ENCODE measurements at regions not wholly inside any gene's neighbourhood (a gene's known extent, or its start where the extent isn't known, plus 50 kb on each side); places are given as distances from the start of the nearest gene placed in this dataset.

DNA sequence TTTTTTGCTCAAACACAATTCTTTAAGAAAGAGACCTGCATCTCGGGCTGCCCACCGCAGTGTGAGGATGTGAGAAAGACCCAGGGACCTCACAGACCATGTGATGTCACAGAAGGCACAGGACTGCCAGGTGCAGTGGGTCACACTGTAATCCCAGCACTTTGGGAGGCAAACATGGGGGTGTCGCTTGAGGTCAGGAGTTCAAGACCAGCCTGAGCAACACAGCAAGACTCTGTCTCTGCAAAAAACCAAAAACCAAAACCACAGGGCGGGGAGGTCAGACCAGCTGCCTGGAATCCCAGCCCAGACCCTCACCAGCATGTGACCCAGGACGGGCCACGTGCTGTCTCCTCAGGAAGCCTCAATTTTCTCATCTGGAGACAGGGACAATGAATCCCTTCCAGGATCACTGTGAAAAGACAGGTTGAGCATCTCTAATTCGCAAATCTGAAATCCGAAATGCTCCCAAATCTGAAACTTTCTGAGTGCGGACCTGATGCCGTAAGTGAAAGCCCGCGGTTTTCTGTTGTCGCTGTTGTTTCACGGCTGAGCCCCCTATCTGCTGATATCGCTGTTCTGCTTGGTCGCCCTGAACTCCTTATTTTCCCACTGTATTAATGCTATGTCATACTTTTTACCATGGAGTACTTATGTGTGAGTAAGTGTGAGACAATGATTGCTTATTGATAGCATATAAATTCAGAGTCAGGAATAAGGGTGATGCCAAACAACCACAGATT, 159.5 kb upstream of the PTPN1 start:
- no peak for DNase-seq (ENCODE audit: extremely low read depth, low read depth)
- TF ChIP-seq, protein P1, sequence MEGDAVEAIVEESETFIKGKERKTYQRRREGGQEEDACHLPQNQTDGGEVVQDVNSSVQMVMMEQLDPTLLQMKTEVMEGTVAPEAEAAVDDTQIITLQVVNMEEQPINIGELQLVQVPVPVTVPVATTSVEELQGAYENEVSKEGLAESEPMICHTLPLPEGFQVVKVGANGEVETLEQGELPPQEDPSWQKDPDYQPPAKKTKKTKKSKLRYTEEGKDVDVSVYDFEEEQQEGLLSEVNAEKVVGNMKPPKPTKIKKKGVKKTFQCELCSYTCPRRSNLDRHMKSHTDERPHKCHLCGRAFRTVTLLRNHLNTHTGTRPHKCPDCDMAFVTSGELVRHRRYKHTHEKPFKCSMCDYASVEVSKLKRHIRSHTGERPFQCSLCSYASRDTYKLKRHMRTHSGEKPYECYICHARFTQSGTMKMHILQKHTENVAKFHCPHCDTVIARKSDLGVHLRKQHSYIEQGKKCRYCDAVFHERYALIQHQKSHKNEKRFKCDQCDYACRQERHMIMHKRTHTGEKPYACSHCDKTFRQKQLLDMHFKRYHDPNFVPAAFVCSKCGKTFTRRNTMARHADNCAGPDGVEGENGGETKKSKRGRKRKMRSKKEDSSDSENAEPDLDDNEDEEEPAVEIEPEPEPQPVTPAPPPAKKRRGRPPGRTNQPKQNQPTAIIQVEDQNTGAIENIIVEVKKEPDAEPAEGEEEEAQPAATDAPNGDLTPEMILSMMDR (IDR thresholded peaks at IDR 0.05; ENCODE audit: low read depth, low read length), result no peak

DNA sequence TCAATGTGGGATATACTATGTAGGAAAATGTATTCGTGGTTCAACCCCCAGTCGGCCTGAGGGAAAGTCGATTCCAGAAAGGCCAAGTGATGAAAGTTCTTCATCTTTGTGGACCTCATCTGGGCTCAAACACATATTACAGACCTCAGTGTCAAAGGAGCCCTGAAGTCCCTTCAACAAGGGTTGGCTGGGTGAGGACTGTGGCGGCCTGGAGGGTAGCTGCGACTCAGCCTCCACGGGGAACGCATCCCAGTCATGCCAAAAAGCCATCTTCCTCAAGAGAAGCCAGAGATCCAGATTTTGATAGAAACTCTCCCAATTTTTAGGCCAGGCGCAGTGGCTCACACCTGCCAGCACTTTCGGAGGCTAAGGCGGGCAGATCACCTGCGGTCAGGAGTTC, 158.6 kb upstream of the PTPN1 start:
- TF ChIP-seq, protein P1 (IDR thresholded peaks at IDR 0.05; ENCODE audit: low read depth, low read length), result no peak
- DNase-seq (ENCODE audit: extremely low read depth, low read depth), result no peak

DNA sequence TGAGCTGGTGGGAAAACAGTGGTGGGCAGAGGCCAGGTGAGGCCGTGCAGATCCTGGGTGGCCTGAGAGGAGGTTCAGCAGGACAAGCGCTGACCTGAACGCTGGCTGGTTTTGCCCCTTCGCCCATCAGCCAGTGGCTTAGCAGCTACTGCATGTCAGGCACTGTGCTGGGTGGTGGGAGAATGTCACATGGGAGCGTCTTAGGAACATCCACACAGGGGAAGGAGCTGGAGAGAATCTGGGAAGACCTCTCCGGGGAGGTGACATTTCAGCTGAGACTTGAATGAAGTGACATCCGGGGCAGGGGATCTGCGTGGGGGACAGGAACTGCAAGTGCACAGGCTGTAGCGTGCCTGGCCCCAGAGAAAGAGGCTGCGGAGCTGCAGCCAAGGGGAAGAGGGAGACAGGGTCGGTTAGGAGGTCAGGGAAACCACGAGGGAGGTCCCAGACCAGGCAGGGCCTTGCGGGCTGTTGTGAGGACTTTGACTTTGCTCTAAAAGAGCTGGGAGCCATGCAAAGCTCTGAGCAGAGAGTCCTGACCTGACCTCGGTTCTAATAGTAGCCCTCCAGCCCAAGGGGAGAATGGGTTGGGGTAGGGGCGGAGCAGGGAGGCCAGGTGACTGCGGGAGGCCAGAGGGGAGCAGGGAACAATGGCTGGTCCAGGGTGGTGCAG, 156.8 kb upstream of the PTPN1 start:
- TF ChIP-seq, protein P1 (IDR thresholded peaks at IDR 0.05; ENCODE audit: low read depth, low read length), result no peak
- DNase-seq (ENCODE audit: extremely low read depth, low read depth), result no peak

DNA sequence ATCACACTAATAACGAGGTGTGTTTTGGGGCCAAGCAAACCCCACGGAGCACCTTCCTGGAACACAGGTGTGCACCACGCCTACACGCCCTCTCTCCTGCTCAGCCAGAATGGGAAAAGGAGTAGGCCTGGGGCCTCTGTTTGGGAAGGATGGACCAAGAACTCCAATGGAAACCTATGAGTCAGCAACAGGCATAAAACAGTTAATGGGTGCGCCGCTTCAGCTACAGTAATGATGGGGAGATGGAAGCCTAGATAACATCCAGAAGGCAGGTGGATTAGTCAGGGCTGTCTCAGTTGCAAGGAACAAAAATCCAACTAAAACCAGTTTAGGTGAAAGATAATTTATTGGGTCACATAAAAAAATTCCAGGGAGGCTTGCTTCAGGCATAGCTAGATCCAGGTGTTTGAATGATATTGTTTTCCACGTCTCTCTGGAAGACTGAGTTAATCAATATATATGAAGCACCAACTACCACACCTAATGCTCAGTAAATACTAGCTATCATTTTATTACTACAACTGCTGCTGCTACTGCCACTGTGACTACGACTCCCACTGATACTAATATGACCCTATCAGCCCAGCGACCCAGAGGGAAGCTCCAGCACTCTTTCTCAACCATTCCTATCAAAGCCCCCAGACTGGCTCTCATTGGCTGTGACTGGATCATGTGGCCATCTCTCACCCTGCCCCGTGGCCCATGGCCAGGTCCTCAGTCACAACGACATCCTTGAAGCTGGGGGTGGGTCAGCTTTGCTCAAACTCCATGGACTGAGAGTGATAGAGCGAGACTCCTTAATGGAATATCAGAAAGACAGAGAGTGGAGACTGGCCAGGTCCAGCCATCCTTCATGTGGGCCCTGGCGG, 155.2 kb upstream of the PTPN1 start:
- DNase-seq (ENCODE audit: extremely low read depth, low read depth), result no peak
- TF ChIP-seq, protein P1 (IDR thresholded peaks at IDR 0.05; ENCODE audit: low read depth, low read length), result no peak

DNA sequence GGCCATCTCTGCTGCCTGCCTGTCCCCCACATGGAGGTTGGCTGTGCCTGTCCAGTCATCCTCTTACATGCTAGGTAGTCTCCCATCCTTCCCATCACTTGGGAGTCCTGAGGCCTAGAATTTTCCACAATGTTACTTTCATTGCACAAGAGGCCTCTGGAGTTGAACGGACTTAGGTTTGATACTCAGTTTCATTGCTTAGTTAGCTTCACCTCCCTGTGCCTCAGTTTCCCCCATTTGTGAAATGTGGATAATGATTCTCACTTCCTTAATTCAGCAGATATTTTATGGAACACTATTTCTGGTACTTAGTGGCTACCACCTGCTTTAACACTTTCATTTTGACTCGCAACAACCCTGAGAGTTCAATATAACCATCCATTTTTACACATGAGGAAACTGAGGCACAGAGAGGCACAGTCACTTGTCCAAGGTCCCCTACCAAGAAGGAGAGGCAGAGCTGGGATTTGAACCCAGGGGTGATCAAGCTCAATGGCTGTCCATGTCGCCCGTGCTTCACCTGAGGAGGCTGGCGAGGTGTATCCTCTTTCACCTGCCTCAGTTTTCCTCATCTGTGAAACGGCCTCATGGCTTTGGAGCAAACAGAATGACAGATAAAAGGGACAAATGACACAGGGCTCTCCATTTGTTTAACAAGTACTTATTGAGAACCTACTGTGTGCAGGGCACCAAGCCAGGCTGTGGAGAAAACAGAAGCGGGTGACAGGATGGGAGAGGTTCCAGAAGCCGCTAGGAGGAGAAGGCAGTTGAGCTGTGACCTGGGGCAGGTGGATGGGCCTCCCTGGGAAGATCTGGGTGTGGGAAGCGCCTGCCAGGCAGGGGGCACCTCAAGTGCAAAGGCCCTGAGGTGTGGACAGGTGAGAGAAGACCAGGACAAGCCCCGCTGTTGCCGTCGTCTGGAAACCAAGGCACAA, 154.3 kb upstream of the PTPN1 start:
- no peak for DNase-seq (ENCODE audit: extremely low read depth, low read depth)
- TF ChIP-seq, protein P1 (IDR thresholded peaks at IDR 0.05; ENCODE audit: low read depth, low read length), result no peak

DNA sequence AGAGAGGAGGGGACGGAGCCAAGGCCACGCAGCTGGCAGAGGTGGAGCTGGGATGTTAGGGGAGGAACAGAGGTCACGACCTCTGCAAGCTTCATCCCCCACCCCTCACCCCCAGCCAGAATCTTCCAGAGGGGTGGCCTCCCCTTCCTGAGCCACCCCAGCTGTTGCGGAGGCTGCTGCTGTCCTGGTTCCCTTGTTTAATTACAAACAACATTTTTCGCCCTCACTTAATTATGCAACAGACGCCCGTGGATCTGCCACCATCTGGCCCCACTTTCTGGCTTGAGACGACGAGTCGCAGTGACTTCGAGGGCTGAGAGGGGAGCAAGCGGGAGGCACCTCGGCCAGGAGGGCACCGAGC, 153.7 kb upstream of the PTPN1 start:
- TF ChIP-seq, protein P1 (IDR thresholded peaks at IDR 0.05; ENCODE audit: low read depth, low read length), result no peak
- no peak for DNase-seq (ENCODE audit: extremely low read depth, low read depth)
